NCI-H2227 (cell line): ENCODE measurements at regions not wholly inside any gene's neighbourhood (a gene's known extent, or its start where the extent isn't known, plus 50 kb on each side); places are given as distances from the start of the nearest gene placed in this dataset.

Source experiments
- DNase-seq: peaks from one replicate; lab custom pipeline; 2025; ENCODE audit not compliant: unreplicated experiment; lab: John Stamatoyannopoulos, UW

- no peak for DNase-seq
These were observed 292.1 kb upstream of the KLHL29 start for GRCh38 chr2:23092831-23093230.

GRCh38 chr2:23093513-23093912 is 291.5 kb upstream of the KLHL29 start:
- DNase-seq = peak; percentile 17

GRCh38 chr2:23096906-23097602 is 287.9 kb upstream of the KLHL29 start:
- DNase-seq = no peak

GRCh38 chr2:23100406-23100805 is 284.6 kb upstream of the KLHL29 start:
- no peak for DNase-seq

- no peak for DNase-seq
These were observed 278.7 kb upstream of the KLHL29 start for GRCh38 chr2:23106242-23106785.

- no peak for DNase-seq
These were observed 277.5 kb upstream of the KLHL29 start for GRCh38 chr2:23107327-23107941.

GRCh38 chr2:23111263-23111662 is 273.7 kb upstream of the KLHL29 start:
- no peak for DNase-seq

GRCh38 chr2:23112517-23112916 is 272.5 kb upstream of the KLHL29 start:
- no peak for DNase-seq

GRCh38 chr2:23114299-23114698 is 270.7 kb upstream of the KLHL29 start:
- no peak for DNase-seq

GRCh38 chr2:23118313-23118712 is 266.7 kb upstream of the KLHL29 start:
- no peak for DNase-seq

- DNase-seq = no peak
These were observed 266.1 kb upstream of the KLHL29 start for GRCh38 chr2:23118894-23119293.

- DNase-seq = no peak
These were observed 264.8 kb upstream of the KLHL29 start for GRCh38 chr2:23120161-23120560.

GRCh38 chr2:23121968-23122648 is 262.9 kb upstream of the KLHL29 start:
- no peak for DNase-seq

- DNase-seq = no peak
These were observed 262.2 kb upstream of the KLHL29 start for GRCh38 chr2:23122681-23123215.

GRCh38 chr2:23123686-23124085 is 261.3 kb upstream of the KLHL29 start:
- DNase-seq = no peak

GRCh38 chr2:23124214-23124750 is 260.7 kb upstream of the KLHL29 start:
- no peak for DNase-seq

- DNase-seq = no peak
These were observed 257.5 kb upstream of the KLHL29 start for GRCh38 chr2:23127465-23127864.

GRCh38 chr2:23128684-23129292 is 256.2 kb upstream of the KLHL29 start:
- DNase-seq = no peak

GRCh38 chr2:23131066-23131575 is 253.9 kb upstream of the KLHL29 start:
- DNase-seq = no peak

GRCh38 chr2:23132000-23132399 is 253.0 kb upstream of the KLHL29 start:
- no peak for DNase-seq
